Left ventricle myocardium inferior (tissue), 1 donor: ENCODE measurements at regions not wholly inside any gene's neighbourhood (a gene's known extent, or its start where the extent isn't known, plus 50 kb on each side); places are given as distances from the start of the nearest gene placed in this dataset.

ENCODE experiments used
- DNase-seq: peaks from one replicate; pipeline ENCODE4 v3.0.0-alpha.2; 2020
- H3K27ac ChIP-seq: fragments of 200-600 bp; replicated peaks from 2 replicates; pipeline ENCODE4 v1.8.0; 2021
- H3K27me3 ChIP-seq: fragments of 200-600 bp; 2 replicates; pipeline ENCODE4 v1.8.0; 2021; ENCODE audit warnings: low read depth
- H3K36me3 ChIP-seq: fragments of 200-600 bp; 2 replicates; pipeline ENCODE4 v1.8.0; 2021
- H3K4me1 ChIP-seq: fragments of 200-600 bp; 2 replicates; pipeline ENCODE4 v1.8.0; 2021
- H3K4me3 ChIP-seq: fragments of 200-600 bp; 2 replicates; pipeline ENCODE4 v1.8.0; 2021; ENCODE audit warnings: mild to moderate bottlenecking, moderate library complexity
- H3K9me3 ChIP-seq: fragments of 200-600 bp; replicated peaks from 2 replicates; pipeline ENCODE4 v1.8.0; 2021
- CTCF ChIP-seq: fragments of 200-600 bp; IDR thresholded peaks from 2 replicates; pipeline ENCODE4 v1.8.0; 2021; ENCODE audit warnings: antibody characterized with exemption, mild to moderate bottlenecking, borderline replicate concordance
- intact Hi-C: fragments of 100-400 bp; cut with micrococcal nuclease; formaldehyde crosslinking; loops from one replicate; pipeline ENCODE4 v1.11.0; 2022
- donor health status: DM: no; HTN: yes; CAD: no; lungs with severe emphysema.

- Histone ChIP-seq H3K9me3 (peaks cover 10% of the 10 kb centered on the region), H3K36me3 (no peaks in the 10 kb centered on the region), H3K27ac (no peak overlapping the region), H3K27me3 (no peaks in the 10 kb centered on the region), H3K4me1 (no peaks in the 10 kb centered on the region), H3K4me3 (no peak overlapping the region)
- TF ChIP-seq CTCF = no peak
- intact Hi-C loops = no loop called here
- DNase-seq = no peak
Observed at GRCh38 chr7:117929237-117929636, 56.0 kb upstream of the CTTNBP2 start.

GRCh38 chr7:117931314-117931713 is 58.1 kb upstream of the CTTNBP2 start:
- no peak for DNase-seq
- no peaks in the 10 kb centered on the region for H3K36me3 ChIP-seq
- intact Hi-C loops = no loop called here
- H3K4me3 ChIP-seq = no peak overlapping the region
- H3K9me3 ChIP-seq = peaks cover 10% of the 10 kb centered on the region
- H3K27ac ChIP-seq = no peak overlapping the region
- no peak for TF ChIP-seq CTCF
- H3K27me3 ChIP-seq = no peaks in the 10 kb centered on the region
- H3K4me1 ChIP-seq = no peaks in the 10 kb centered on the region

GRCh38 chr7:117937049-117937752 is 64.0 kb upstream of the CTTNBP2 start:
- Histone ChIP-seq H3K36me3 (no peaks in the 10 kb centered on the region), H3K4me1 (no peaks in the 10 kb centered on the region), H3K9me3 (peaks cover 17% of the 10 kb centered on the region), H3K4me3 (no peak overlapping the region), H3K27me3 (no peaks in the 10 kb centered on the region), H3K27ac (no peak overlapping the region)
- intact Hi-C loops = no loop called here
- no peak for TF ChIP-seq CTCF
- no peak for DNase-seq

- H3K4me3 ChIP-seq = no peak overlapping the region
- no peaks in the 10 kb centered on the region for H3K4me1 ChIP-seq
- H3K36me3 ChIP-seq = no peaks in the 10 kb centered on the region
- peaks cover 18% of the 10 kb centered on the region for H3K9me3 ChIP-seq
- intact Hi-C loops = no loop called here
- DNase-seq = no peak
- no peaks in the 10 kb centered on the region for H3K27me3 ChIP-seq
- no peak overlapping the region for H3K27ac ChIP-seq
- no peak for TF ChIP-seq CTCF
Observed at GRCh38 chr7:117937753-117938483, 64.7 kb upstream of the CTTNBP2 start.

- no peaks in the 10 kb centered on the region for H3K27me3 ChIP-seq
- no peak for DNase-seq
- peaks cover 17% of the 10 kb centered on the region for H3K9me3 ChIP-seq
- no peaks in the 10 kb centered on the region for H3K4me1 ChIP-seq
- intact Hi-C loops = no loop called here
- H3K4me3 ChIP-seq = no peak overlapping the region
- H3K36me3 ChIP-seq = no peaks in the 10 kb centered on the region
- TF ChIP-seq CTCF = no peak
- H3K27ac ChIP-seq = no peak overlapping the region
Observed at GRCh38 chr7:117941138-117941810, 68.0 kb upstream of the CTTNBP2 start.
